SK-N-MC (cell line): ENCODE measurements at regions not wholly inside any gene's neighbourhood (a gene's known extent, or its start where the extent isn't known, plus 50 kb on each side); places are given as distances from the start of the nearest gene placed in this dataset.

Experiments
- EZH2 ChIP-seq: fragments of 200-600 bp; sonication (generic); IDR thresholded peaks from one replicate; pipeline ENCODE4 v1.6.1; 2017; ENCODE audit warnings: antibody characterized with exemption
- FOXP2 ChIP-seq: optimal IDR thresholded peaks from 2 replicates; pipeline ENCODE3; 2011; ENCODE audit warnings: mild to moderate bottlenecking, moderate library complexity; ENCODE audit not compliant: insufficient read depth; ENCODE audit errors: extremely low read length, control extremely low read depth
- POLR2AphosphoS5 ChIP-seq: IDR thresholded peaks from 2 replicates; pipeline ENCODE4 v1.6.1; 2012; ENCODE audit warnings: mild to moderate bottlenecking, low read depth, low read length, borderline replicate concordance

DNA sequence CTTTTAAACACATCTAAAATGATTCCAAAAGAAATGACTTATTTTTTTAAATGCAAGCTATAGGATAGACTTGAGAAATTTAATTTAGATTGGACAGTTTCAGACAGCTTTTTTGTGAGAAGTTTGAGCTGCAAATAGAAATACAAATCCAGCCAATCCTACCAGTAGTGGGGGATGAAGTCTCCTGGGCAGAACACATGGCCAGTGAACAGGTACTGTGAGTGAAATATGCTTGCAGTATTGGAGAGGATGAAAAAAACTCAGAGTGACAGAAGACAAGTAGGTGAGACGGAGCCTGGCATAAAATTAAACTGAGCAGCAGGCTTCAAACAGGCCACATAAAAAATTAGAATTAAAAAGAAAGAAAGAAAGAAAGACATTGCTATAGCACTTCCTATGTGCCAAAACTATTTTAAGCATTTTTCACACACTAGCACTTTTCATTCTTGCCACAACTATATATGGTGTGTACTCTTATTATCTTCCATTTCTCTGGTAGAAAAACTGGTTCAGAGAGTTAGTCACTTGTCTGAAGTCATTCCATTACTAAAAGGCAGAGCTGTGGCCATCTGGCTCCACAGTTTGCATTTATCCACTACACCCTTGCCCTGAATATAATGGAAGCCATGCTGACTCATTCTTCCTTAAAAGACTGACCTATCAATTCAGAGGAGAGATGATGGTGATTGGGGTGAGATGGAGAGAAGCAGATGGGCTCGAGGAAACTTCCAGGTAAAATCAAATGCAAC, 310.2 kb upstream of the CTNND2 start:
- TF ChIP-seq EZH2 = no peak
- no peak for TF ChIP-seq POLR2AphosphoS5
- TF ChIP-seq FOXP2 = no peak
